ENCODE measurements at regions not wholly inside any gene's neighbourhood (a gene's known extent, or its start where the extent isn't known, plus 50 kb on each side); places are given as distances from the start of the nearest gene placed in this dataset.

- no peak for TF ChIP-seq POLR2AphosphoS5 (IDR thresholded peaks at IDR 0.05; ENCODE audit: borderline replicate concordance, low read depth, low read length)
- TF ChIP-seq EZH2 (IDR thresholded peaks at IDR 0.05): no peak
These were observed 459.3 kb downstream of the BRD1 start for GRCh38 chr22:49368221-49368975.
